GM12891 (cell line): ENCODE measurements at regions not wholly inside any gene's neighbourhood (a gene's known extent, or its start where the extent isn't known, plus 50 kb on each side); places are given as distances from the start of the nearest gene placed in this dataset.
"Not testable (repeated sequence)": the region's sequence is repeated elsewhere in the genome, so short reads cannot be mapped to it uniquely, and the experiment has no call there.

ENCODE experiments used
- POLR2A ChIP-seq: IDR thresholded peaks from 2 replicates; pipeline ENCODE4 v1.6.1; 2011; ENCODE audit warnings: low read depth, low read length, control low read depth
- POLR2AphosphoS5 ChIP-seq: IDR thresholded peaks from 2 replicates; pipeline ENCODE4 v1.6.1; 2011; ENCODE audit warnings: low read depth, low read length, control low read depth
- POU2F2 ChIP-seq: IDR thresholded peaks from 2 replicates; pipeline ENCODE4 v1.6.1; 2011; ENCODE audit warnings: low read depth, mild to moderate bottlenecking, control low read depth, low read length, moderate library complexity
- SPI1 ChIP-seq: IDR thresholded peaks from 2 replicates; pipeline ENCODE4 v1.6.1; 2011; ENCODE audit warnings: low read depth, low read length, control low read depth
- TAF1 ChIP-seq: IDR thresholded peaks from 2 replicates; pipeline ENCODE4 v1.6.1; 2011; ENCODE audit warnings: low read depth, low read length, control low read depth

DNA sequence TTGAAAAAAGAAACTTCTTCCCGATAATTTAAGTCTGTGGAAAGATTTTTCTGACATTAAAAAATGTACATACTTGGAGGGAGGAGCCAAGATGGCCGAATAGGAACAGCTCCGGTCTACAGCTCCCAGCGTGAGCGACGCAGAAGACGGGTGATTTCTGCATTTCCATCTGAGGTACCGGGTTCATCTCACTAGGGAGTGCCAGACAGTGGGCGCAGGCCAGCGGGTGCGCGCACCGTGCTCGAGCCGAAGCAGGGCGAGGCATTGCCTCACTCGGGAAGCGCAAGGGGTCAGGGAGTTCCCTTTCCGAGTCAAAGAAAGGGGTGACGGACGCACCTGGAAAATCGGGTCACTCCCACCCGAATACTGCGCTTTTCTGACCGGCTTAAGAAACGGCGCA lies 241.7 kb downstream of the MPDZ start:
- not testable (repeated sequence) for TF ChIP-seq POLR2AphosphoS5, POLR2A, TAF1, POU2F2, SPI1
